ENCODE measurements at regions not wholly inside any gene's neighbourhood (a gene's known extent, or its start where the extent isn't known, plus 50 kb on each side); places are given as distances from the start of the nearest gene placed in this dataset.

GRCh38 chr14:85263916-85264675 lies 265.8 kb upstream of the FLRT2 start:
- Histone ChIP-seq H3K4me3 (ENCODE audit: low read length) (no peak overlapping the region), H3K4me1 (ENCODE audit: control insufficient read depth in 2 of 2, insufficient read depth in 2 of 2, low read length in 2 of 2) (no peaks in the 10 kb centered on the region), H3K27me3 (ENCODE audit: control insufficient read depth in 2 of 2, insufficient read depth in 2 of 2, low read length in 2 of 2) (no peaks in the 10 kb centered on the region), H3K36me3 (ENCODE audit: control insufficient read depth in 2 of 3, insufficient read depth in 3 of 3, low read length in 3 of 3) (no peaks in the 10 kb centered on the region), H3K9me3 (ENCODE audit: control insufficient read depth in 2 of 3, low read length in 3 of 3) (no peaks in the 10 kb centered on the region), H3K27ac (ENCODE audit: low read depth, low read length) (no peak overlapping the region)
- H3K4me1 Mint-ChIP-seq = no peaks in the 10 kb centered on the region
- intact Hi-C loops (cut with micrococcal nuclease) = no loop called here
- no peaks in the 10 kb centered on the region for H3K36me3 Mint-ChIP-seq
- H3K27ac Mint-ChIP-seq = no peak overlapping the region
- CTCF ChIA-PET = no interaction called here
- H3K27me3 Mint-ChIP-seq = no peaks in the 10 kb centered on the region
- ATAC-seq (no peak), DNase-seq (no peak)
- POLR2A ChIA-PET = no interaction called here
- no peak overlapping the region for H3K4me3 Mint-ChIP-seq
- peaks cover 0 to 14% (median 6%) of the 10 kb centered on the region in 11 donors for H3K9me3 Mint-ChIP-seq

GRCh38 chr14:85273099-85273677 lies 256.8 kb upstream of the FLRT2 start:
- ChIA-PET CTCF (no interaction called here), POLR2A (no interaction called here)
- H3K27ac Mint-ChIP-seq = no peak overlapping the region
- H3K4me3 Mint-ChIP-seq = no peak overlapping the region
- no peak overlapping the region for H3K27ac ChIP-seq (ENCODE audit: low read depth, low read length)
- no peaks in the 10 kb centered on the region for H3K27me3 Mint-ChIP-seq
- intact Hi-C loops (cut with micrococcal nuclease) = no loop called here
- no peak for DNase-seq
- no peaks in the 10 kb centered on the region for H3K36me3 Mint-ChIP-seq
- no peaks in the 10 kb centered on the region for H3K4me1 Mint-ChIP-seq
- no peaks in the 10 kb centered on the region for H3K9me3 ChIP-seq (ENCODE audit: control insufficient read depth in 2 of 3, low read length in 3 of 3)
- H3K27me3 ChIP-seq (ENCODE audit: control insufficient read depth in 2 of 2, insufficient read depth in 2 of 2, low read length in 2 of 2) = no peaks in the 10 kb centered on the region
- H3K4me1 ChIP-seq (ENCODE audit: control insufficient read depth in 2 of 2, insufficient read depth in 2 of 2, low read length in 2 of 2) = no peaks in the 10 kb centered on the region
- H3K36me3 ChIP-seq (ENCODE audit: control insufficient read depth in 2 of 3, insufficient read depth in 3 of 3, low read length in 3 of 3) = no peaks in the 10 kb centered on the region
- H3K9me3 Mint-ChIP-seq = peaks cover 0 to 8% (median 0%) of the 10 kb centered on the region in 11 donors
- no peak overlapping the region for H3K4me3 ChIP-seq (ENCODE audit: low read length)
- ATAC-seq = no peak

GRCh38 chr14:85273952-85274351 lies 256.0 kb upstream of the FLRT2 start:
- POLR2A ChIA-PET = no interaction called here
- intact Hi-C loops (cut with micrococcal nuclease) = no loop called here
- H3K36me3 Mint-ChIP-seq = no peaks in the 10 kb centered on the region

GRCh38 chr14:85276161-85276978 lies 253.6 kb upstream of the FLRT2 start:
- Mint-ChIP-seq H3K9me3 (peaks cover 0 to 4% (median 0%) of the 10 kb centered on the region in 11 donors), H3K4me1 (no peaks in the 10 kb centered on the region), H3K36me3 (no peaks in the 10 kb centered on the region), H3K27me3 (no peaks in the 10 kb centered on the region), H3K4me3 (no peak overlapping the region), H3K27ac (no peak overlapping the region)
- POLR2A ChIA-PET = no interaction called here
- H3K27me3 ChIP-seq (ENCODE audit: control insufficient read depth in 2 of 2, insufficient read depth in 2 of 2, low read length in 2 of 2) = no peaks in the 10 kb centered on the region
- intact Hi-C loops (cut with micrococcal nuclease) = no loop called here
- DNase-seq (no peak), ATAC-seq (no peak)
- no peaks in the 10 kb centered on the region for H3K4me1 ChIP-seq (ENCODE audit: control insufficient read depth in 2 of 2, insufficient read depth in 2 of 2, low read length in 2 of 2)
- H3K9me3 ChIP-seq (ENCODE audit: control insufficient read depth in 2 of 3, low read length in 3 of 3) = no peaks in the 10 kb centered on the region
- no peak overlapping the region for H3K4me3 ChIP-seq (ENCODE audit: low read length)
- CTCF ChIA-PET = no interaction called here
- no peak overlapping the region for H3K27ac ChIP-seq (ENCODE audit: low read depth, low read length)
- no peaks in the 10 kb centered on the region for H3K36me3 ChIP-seq (ENCODE audit: control insufficient read depth in 2 of 3, insufficient read depth in 3 of 3, low read length in 3 of 3)

More at GRCh38 chr14:85273952-85274351, 256.0 kb upstream of the FLRT2 start:
- no peak overlapping the region for H3K27ac Mint-ChIP-seq
- peaks cover 0 to 9% (median 0%) of the 10 kb centered on the region in 11 donors for H3K9me3 Mint-ChIP-seq
- H3K9me3 ChIP-seq (ENCODE audit: control insufficient read depth in 2 of 3, low read length in 3 of 3) = no peaks in the 10 kb centered on the region
- CTCF ChIA-PET = no interaction called here
- ATAC-seq (no peak), DNase-seq (no peak)
- no peak overlapping the region for H3K27ac ChIP-seq (ENCODE audit: low read depth, low read length)
- H3K4me3 ChIP-seq (ENCODE audit: low read length) = no peak overlapping the region
- H3K4me3 Mint-ChIP-seq = no peak overlapping the region
- no peaks in the 10 kb centered on the region for H3K4me1 ChIP-seq (ENCODE audit: control insufficient read depth in 2 of 2, insufficient read depth in 2 of 2, low read length in 2 of 2)
- H3K27me3 Mint-ChIP-seq = no peaks in the 10 kb centered on the region
- no peaks in the 10 kb centered on the region for H3K36me3 ChIP-seq (ENCODE audit: control insufficient read depth in 2 of 3, insufficient read depth in 3 of 3, low read length in 3 of 3)
- no peaks in the 10 kb centered on the region for H3K4me1 Mint-ChIP-seq
- no peaks in the 10 kb centered on the region for H3K27me3 ChIP-seq (ENCODE audit: control insufficient read depth in 2 of 2, insufficient read depth in 2 of 2, low read length in 2 of 2)

- H3K27ac ChIP-seq (ENCODE audit: low read depth, low read length) = no peak overlapping the region
- ChIA-PET CTCF (no interaction called here), POLR2A (no interaction called here)
- ATAC-seq (no peak), DNase-seq (no peak)
- no peaks in the 10 kb centered on the region for H3K4me1 Mint-ChIP-seq
- H3K4me3 ChIP-seq (ENCODE audit: low read length) = no peak overlapping the region
- no peaks in the 10 kb centered on the region for H3K36me3 Mint-ChIP-seq
- H3K27me3 Mint-ChIP-seq = no peaks in the 10 kb centered on the region
- no peaks in the 10 kb centered on the region for H3K36me3 ChIP-seq (ENCODE audit: control insufficient read depth in 2 of 3, insufficient read depth in 3 of 3, low read length in 3 of 3)
- H3K27ac Mint-ChIP-seq = no peak overlapping the region
- intact Hi-C loops (cut with micrococcal nuclease) = no loop called here
- H3K9me3 ChIP-seq (ENCODE audit: control insufficient read depth in 2 of 3, low read length in 3 of 3) = no peaks in the 10 kb centered on the region
- no peak overlapping the region for H3K4me3 Mint-ChIP-seq
- H3K4me1 ChIP-seq (ENCODE audit: control insufficient read depth in 2 of 2, insufficient read depth in 2 of 2, low read length in 2 of 2) = no peaks in the 10 kb centered on the region
- no peaks in the 10 kb centered on the region for H3K27me3 ChIP-seq (ENCODE audit: control insufficient read depth in 2 of 2, insufficient read depth in 2 of 2, low read length in 2 of 2)
- H3K9me3 Mint-ChIP-seq = peaks cover 0 to 3% (median 0%) of the 10 kb centered on the region in 11 donors
Observed at GRCh38 chr14:85276979-85277228, 253.0 kb upstream of the FLRT2 start.

- DNase-seq = no peak
- Histone ChIP-seq H3K27me3 (ENCODE audit: control insufficient read depth in 2 of 2, insufficient read depth in 2 of 2, low read length in 2 of 2) (no peaks in the 10 kb centered on the region), H3K27ac (ENCODE audit: low read depth, low read length) (no peak overlapping the region), H3K4me1 (ENCODE audit: control insufficient read depth in 2 of 2, insufficient read depth in 2 of 2, low read length in 2 of 2) (no peaks in the 10 kb centered on the region), H3K4me3 (ENCODE audit: low read length) (no peak overlapping the region), H3K36me3 (ENCODE audit: control insufficient read depth in 2 of 3, insufficient read depth in 3 of 3, low read length in 3 of 3) (no peaks in the 10 kb centered on the region), H3K9me3 (ENCODE audit: control insufficient read depth in 2 of 3, low read length in 3 of 3) (no peaks in the 10 kb centered on the region)
- Mint-ChIP-seq H3K27ac (no peak overlapping the region), H3K4me1 (no peaks in the 10 kb centered on the region), H3K9me3 (peaks cover 0 to 3% (median 0%) of the 10 kb centered on the region in 11 donors), H3K4me3 (no peak overlapping the region), H3K27me3 (no peaks in the 10 kb centered on the region), H3K36me3 (no peaks in the 10 kb centered on the region)
- CTCF ChIA-PET = no interaction called here
- POLR2A ChIA-PET = no interaction called here
- intact Hi-C loops (cut with micrococcal nuclease) = no loop called here
- no peak for ATAC-seq
Observed at GRCh38 chr14:85279407-85279806, 250.5 kb upstream of the FLRT2 start.

- no peaks in the 10 kb centered on the region for H3K36me3 ChIP-seq (ENCODE audit: control insufficient read depth in 2 of 3, insufficient read depth in 3 of 3, low read length in 3 of 3)
- no peaks in the 10 kb centered on the region for H3K4me1 ChIP-seq (ENCODE audit: control insufficient read depth in 2 of 2, insufficient read depth in 2 of 2, low read length in 2 of 2)
- Mint-ChIP-seq H3K4me3 (no peak overlapping the region), H3K27ac (no peak overlapping the region), H3K27me3 (no peaks in the 10 kb centered on the region), H3K4me1 (no peaks in the 10 kb centered on the region), H3K9me3 (peaks cover 0 to 3% (median 0%) of the 10 kb centered on the region in 11 donors), H3K36me3 (no peaks in the 10 kb centered on the region)
- ChIA-PET CTCF (no interaction called here), POLR2A (no interaction called here)
- intact Hi-C loops (cut with micrococcal nuclease) = no loop called here
- H3K4me3 ChIP-seq (ENCODE audit: low read length) = no peak overlapping the region
- H3K9me3 ChIP-seq (ENCODE audit: control insufficient read depth in 2 of 3, low read length in 3 of 3) = no peaks in the 10 kb centered on the region
- DNase-seq = no peak
- no peak overlapping the region for H3K27ac ChIP-seq (ENCODE audit: low read depth, low read length)
- no peak for ATAC-seq
- H3K27me3 ChIP-seq (ENCODE audit: control insufficient read depth in 2 of 2, insufficient read depth in 2 of 2, low read length in 2 of 2) = no peaks in the 10 kb centered on the region
Observed at GRCh38 chr14:85280074-85280473, 249.9 kb upstream of the FLRT2 start.

Measured in naive thymus-derived CD4-positive, alpha-beta T cell (primary cell).